Fibroblast of gingiva (primary cell): ENCODE measurements at regions not wholly inside any gene's neighbourhood (a gene's known extent, or its start where the extent isn't known, plus 50 kb on each side); places are given as distances from the start of the nearest gene placed in this dataset.
A peak's percentile ranks its signal among the peaks of the same experiment; 100 is the strongest.
"Not testable (repeated sequence)": the region's sequence is repeated elsewhere in the genome, so short reads cannot be mapped to it uniquely, and the experiment has no call there.

ENCODE experiments used
- DNase-seq: peaks from one replicate; pipeline ENCODE4 v3.0.0-alpha.2; 2011; ENCODE audit warnings: low read depth

DNA sequence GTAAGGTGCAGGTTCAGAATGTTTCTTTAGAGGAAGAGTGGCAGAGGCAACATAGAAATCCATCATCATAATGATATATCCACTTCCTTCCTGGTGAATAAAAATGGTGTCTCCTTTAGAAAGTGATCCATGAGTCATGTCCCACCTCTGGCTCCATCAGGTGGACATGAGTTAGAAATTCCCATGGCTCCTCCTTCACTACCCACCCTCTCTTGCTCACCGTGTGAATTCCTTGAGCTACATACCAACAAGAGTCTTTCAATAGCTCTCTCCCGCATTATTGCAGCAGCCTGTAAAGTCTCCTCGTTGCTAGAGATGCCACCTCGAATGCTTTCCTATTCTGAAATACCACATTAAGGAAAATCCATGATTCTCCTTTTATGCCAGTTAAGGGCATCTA is 317.6 kb downstream of the LNPK start:
- no peak for DNase-seq

DNA sequence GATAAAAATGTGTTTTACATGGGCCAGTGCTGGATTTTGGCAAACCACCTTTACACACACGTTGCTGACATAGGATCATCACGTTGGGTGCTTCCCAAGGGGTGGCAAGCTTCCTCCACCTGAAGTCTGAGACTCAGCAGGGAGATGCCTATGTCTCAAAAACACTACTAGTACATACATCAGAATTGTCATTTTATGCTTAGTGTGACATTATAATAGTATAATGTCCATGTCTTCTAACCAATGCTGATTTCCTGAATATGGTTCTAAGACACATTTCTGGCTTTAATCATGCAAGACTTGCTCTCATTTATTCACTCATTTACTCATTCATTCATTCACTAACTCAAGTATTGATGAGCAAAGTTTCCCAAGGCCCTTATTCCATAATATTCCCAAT is 322.3 kb downstream of the LNPK start:
- no peak for DNase-seq

DNA sequence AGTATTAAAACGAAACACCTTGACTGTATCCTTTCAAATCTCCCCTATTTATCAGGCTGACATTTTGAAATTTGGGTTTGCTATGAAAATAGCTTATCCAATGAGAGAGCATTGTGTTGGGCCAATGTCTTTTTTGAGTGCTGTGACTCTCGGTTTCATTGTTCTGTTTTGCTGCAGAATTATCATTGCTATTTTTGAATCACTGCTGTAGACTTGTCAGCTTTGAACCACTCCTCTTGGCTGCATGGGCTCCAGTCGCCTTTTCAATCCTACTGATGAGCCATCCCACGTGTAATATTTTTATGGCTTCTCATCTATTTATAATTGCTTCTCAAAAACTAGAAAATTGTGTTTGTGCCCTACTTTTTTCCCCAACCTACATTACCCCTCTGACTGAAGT is 322.8 kb downstream of the LNPK start:
- no peak for DNase-seq

DNA sequence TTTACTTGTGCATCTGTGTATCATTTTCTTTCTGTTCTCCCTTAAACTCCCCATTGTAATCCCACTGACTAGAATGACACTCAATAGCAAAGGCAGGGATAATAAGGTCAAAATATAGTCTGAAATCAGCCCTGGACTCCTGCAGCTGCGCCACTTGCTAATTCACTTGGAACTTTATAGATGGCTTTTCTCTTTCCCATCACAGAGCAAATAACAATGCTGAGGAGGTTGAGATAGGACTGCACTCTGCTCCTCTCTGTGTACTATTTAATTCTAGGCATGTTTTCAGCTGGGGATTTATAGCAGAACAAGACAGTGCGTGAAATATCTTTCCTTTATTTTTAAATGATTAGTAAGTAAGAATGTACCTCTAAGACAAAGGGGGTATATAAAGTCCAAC is 324.2 kb downstream of the LNPK start:
- DNase-seq = no peak

DNA sequence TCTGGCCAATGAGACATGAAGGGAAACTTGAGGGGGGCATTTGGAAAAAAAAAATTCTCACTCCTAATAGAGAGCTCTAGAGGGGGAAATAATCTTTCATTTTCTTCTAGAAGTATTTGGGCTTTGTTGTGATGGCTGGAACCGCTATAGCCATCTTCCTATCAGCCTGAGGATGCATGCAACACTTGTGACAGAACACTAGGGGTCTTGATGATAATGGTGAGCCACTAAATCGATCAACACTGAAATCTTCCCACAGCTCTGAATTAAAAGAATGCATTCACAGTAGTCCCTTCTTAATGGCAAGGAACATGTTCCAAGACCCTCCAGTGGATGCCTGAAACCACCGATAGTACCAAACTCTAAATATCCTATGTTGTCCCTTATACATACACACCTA is 325.3 kb downstream of the LNPK start:
- DNase-seq = no peak

DNA sequence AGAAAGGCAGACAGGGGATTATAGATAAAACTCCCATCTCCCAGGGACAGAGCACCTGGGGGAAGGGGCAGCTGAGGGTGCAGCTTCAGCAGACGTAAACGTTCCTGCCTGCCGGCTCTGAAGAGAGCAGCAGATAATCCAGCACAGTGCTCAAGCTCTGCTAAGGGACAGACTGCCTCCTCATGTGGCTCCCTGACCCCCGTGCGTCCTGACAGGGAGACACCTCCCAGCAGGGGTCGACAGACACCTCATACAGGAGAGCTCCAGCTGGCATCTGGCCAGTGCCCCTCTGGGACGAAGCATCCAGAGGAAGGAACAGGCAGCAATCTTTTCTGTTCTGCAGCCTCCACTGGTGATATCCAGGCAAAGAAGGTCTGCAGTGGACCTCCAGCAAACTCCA is 333.3 kb downstream of the LNPK start:
- DNase-seq = not testable (repeated sequence)

DNA sequence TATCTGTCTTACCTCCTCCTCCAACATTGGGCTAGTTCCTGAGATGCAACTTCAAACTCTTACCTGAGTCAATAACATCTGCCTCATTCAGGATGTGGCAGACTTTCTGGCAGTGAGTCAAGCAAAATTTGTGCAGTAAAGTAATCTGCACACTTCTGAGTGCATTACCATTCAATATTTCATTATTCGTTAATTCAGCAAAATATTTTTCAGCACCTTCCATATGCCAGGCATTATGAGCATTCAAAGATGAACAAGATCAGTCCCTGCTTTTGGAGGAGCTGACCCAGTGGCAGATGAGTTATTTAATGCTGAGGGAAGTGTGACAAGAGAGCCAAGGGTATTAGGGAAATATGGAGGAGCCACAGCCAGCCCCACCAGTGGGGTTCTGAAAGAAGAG is 339.7 kb downstream of the LNPK start:
- no peak for DNase-seq

DNA sequence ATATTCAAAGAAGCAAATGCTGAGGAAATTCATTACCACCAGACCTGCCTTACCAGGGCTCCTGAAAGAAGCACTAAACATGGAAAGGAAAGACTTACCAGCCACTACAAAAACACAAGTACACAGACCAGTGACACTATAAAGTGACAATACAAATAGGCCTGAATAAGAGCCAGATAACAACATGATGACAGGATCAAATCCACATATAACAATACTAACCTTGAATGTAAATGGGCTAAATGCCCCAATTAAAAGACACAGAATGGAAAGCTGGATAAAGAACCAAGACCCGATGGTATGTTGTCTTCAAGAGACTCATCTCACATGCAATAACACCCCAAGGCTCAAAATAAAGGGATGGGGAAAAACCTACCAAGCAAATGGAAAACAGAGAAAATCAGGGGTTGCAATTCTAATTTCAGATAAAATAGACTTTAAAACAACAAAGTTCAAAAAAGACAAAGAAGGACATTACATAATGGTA is 353.4 kb downstream of the LNPK start:
- no peak for DNase-seq

DNA sequence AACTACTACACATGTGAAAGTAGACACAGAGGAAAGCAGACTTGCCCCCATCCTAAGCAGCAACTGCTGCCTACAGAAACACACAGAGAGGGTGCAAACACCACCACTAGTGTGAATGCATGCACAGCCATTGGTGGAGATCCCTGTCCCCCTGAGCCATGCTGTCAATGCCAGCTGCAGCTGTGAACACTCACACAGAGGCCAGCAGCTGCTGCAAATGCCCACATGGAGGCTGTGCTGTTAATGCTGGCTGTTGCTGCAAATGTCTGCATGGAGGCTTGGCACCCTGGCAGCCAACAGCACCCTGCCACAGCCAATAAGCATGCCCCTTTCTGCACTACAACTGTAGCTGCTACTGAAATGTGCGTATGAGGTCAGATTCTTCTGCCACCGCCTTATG is 355.0 kb downstream of the LNPK start:
- no peak for DNase-seq

DNA sequence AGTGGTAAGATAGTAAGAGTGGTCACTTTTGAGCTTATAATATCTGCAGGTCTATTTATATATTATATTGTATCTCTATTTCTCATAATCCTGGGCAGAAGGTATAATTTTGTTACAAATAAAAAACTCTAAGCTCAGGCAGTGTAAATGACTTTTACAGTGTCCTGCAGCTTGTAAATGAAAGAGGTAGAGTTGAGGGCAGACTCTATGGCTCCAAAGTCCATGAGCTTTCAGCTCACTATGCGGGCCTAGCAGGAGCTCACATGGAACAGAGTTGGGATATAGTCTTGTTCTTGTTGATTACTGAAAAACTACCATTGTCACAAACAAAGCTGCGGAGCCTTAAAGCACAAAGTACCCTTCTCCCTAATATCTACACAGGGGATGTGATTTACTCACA is 361.4 kb downstream of the LNPK start:
- DNase-seq = no peak

DNA sequence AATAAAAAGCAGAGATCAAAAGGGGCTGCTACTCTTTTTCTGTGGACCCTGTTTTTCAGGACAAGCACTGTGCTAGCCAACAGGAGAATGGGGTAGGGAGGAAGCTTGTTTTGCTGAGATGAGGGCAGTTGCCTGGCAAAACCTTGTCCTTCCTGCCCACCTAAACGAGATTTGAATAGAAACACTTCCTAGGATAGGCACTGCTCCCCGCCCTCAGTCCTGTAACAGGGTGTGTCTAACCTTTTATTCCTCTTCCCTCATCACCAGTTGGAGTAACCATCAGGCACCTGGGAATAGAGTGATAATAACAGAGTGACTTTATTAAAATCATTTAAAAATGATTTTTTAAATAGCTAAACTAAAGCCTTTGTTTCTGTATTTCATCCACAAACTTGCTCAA is 368.8 kb downstream of the LNPK start:
- no peak for DNase-seq

DNA sequence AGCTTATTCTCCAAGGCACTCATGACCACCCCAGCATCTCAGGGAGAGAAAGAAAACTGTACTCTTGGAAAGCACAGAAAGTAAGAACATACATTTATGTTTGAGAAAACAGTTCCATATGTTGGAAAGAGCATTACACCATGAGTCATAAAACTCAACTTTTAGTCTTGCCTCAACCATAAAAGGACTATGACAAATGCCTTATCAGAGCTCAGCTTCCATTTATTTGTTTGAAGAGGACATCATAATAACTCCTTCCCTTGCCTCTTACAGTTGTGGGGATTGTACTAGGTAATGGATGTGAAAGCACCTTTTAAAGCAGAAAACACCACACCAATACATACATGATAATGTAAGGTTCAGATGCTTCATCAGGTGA is 370.8 kb downstream of the LNPK start:
- peak; percentile 22 for DNase-seq

DNA sequence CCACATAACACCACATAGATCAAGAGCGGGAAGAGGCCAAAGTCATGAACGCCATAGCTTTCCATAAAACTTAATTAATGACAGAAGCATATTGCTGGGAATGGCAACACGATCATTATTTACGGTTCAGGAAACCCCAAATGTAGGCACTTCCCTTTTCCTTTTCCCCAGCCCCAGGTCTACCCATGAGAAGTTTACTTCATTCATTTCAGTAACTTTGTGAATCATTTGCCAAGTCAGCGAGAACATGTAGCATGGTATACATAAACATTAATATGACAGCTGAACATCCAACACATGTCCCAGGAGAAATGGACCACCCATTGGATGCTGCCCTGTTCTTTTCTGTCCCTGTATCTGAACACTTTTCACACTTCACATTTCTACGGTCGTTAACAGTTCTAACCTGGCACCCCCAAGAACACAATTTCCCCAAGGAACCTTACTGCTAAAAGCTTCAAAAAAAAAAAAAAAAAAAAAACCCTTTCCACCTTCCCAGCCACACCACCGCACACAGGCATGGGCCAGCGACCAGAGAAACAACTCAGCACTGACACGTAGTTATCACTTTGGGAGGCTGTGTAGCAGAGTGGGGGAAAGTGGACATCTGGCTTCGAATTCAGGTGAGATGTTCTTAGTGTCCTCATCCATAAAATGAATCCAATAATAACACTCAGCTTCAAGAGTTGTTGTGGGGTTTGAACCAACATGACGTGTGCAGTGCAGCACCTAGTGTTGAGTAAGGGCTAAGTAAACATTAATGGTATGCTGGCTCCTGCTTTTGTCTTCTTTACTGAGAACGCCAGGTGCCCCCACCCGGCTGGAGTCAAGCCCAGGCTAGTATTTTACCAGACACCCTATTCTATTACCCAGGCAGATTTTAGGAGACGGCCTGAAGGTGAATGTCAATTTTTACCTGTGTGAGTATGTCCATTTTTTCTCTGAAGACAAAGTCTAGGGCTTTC is 371.5 kb downstream of the LNPK start:
- no peak for DNase-seq

DNA sequence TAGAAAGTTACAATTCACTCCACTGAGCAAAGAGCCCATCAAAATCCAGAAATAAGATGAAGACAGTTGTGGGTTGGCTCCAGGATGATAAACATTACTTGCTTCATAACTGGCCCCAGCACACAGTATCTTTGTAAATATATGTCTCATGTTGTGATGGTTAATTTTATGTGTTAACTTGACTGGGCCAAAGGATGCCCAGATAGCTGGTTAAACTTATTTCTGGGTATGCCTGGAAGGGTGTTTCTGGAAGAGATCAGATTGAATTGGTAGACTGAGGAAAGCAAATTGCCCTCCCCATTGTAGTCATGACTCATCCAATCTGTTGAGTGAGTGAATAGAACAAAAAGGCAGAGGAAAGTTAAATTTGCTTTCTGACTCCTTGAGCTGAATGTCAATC is 373.8 kb downstream of the LNPK start:
- DNase-seq = no peak

DNA sequence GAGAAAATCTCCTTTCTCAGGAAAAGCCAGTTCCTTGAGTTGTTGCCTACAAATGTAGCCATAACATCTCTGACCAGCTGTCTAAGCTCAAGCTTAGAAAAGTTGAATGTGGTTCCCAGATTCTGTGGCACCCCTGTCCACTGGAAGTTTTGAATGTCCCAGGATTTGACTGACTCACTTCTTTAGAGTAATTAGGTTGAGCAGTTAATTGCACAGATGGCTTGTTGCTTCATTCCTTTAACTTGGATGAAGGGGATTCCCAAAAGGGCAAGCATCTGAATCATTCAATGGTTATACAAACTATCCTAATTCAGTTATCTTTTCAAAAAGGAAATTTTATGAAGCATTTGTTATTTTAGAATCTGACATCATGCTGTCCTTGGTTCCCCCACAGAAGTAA is 374.7 kb downstream of the LNPK start:
- DNase-seq = peak; percentile 60

DNA sequence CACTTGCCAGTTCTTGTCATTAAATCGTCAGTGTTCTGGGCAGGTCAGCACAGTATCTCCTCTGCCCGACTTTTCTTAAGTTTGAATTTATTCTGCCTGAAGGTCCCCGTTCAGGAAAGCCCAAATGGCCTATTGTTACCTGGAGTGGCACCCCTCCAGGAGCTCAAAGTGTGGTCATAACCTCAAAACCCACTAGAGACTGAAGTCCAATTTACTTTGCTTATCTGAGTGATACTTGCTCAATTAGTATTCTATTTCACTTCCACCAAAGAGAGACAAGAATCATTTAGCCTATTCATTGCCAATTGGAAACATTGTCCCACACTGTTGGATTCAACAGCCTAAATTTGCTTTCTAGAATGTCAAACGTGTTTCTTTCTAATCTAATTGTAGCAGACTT is 375.3 kb downstream of the LNPK start:
- no peak for DNase-seq

DNA sequence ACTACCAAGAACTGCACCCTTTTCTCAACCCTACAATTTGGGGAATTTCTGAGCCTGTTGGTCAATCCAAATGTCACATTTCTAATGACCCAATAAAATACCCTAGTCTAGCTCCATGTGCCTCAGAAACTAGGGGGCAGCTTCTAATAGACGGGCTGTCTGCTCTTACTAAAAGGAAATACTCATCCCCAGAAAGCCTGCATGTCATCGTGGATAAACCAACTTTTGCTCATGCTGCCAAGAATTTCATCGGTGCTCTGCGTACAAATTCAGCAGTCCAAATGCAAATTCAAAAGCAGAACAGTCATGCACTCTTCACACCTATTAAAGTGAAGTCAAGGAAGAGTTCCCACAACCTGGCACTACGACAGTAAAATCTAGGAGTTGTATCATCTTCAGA is 377.3 kb downstream of the LNPK start:
- no peak for DNase-seq

DNA sequence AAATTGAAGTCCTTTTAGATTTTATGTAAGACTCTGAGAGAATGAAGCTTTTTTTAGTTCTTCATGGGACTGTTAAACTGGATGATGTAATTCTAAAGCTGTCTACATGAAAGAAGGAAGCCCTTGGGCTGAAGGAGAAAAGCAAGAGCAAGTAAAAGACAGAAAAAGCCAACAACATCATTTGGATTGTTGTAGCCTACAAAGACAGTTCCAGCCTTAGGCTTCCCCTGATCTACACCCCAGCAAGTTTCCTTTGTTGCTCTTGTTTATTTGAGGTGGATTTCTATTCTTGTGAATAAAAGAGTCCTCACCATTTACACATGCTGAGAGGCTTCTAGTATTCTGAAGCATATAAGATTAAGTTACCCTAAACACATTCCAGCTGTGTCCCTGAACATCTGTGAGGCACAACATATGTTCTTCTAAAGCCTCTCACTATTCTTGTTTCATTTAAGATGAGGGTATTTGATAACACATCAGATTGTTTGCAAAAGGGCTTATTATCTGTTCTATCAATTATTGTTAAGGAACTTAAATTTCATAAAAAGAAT is 377.8 kb downstream of the LNPK start:
- DNase-seq = no peak

DNA sequence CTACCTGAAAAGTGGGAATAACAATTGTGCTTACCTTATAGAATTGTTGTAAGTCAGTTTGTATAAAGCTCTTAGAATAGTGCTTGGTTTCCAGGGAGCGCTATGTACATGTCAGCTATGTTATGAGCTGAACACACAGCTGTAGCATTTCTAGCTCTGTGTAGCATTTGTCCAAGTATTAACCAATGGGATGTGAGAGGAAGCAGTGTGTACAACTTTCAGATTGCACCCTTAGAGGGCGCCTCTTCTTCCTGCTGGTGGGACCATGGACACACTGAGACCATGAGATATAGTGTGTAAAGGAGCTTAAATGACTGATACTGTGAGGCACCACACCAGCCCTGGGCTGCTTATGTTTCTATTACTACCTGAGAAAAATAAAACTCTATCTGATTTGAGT is 380.2 kb downstream of the LNPK start:
- DNase-seq = no peak

DNA sequence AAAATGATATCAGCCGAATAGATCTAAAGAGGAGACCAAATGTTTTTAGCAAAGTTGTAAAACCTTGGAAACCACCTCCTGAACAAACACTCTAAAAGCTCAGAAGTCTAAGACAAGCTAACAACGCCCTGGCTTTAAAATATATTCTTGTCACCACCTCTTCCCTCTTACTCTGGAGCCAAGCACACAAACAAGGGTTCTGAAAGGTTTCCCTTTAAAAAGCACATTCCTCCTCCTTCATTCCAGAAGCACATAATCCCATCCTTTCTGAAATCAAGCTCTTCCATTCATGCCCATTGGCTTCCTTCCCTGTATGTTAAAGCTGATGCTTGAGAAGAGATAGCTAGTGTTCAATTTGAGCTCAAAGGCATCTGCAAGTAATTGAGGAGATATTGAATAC is 382.0 kb downstream of the LNPK start:
- DNase-seq = peak; percentile 26

DNA sequence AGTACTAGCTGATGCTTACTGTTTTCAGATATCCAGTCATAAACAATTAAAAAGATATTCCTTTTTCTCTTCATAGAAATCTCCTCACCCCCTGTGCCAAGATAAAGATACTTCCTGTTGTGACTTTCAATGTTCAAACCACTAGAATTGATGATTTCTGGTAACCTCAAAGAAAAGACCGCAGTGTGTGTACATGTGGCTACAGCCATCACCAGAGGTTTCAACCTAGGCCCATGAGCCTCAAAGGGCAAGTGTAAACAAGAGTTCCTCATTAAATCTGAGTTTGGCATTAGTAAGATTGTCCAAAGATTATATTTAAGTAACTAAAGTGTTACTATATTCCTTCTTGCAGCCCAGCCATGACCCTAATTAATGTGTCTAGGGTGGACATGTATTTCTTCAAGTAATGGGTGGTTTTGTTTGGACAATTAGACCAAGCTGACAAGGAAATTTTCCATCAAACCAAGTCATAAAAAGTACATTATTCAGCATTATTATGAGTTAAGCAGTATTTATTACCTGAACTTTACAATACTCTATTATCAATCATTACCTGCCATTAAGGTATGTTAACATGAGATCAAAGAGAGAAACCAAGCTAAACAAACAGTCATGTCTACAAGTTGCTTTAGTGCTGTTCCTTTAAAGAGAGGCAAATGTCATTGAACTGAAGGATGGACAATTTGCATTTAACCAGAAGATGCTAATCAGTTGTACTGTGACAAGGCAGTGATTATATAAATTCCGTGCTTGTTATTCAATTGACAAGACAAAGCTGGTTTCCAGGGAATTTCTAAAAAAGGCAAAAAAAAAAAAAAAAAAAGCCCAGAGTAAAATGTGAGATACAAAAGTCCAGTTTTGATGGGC is 382.7 kb downstream of the LNPK start:
- DNase-seq = no peak

DNA sequence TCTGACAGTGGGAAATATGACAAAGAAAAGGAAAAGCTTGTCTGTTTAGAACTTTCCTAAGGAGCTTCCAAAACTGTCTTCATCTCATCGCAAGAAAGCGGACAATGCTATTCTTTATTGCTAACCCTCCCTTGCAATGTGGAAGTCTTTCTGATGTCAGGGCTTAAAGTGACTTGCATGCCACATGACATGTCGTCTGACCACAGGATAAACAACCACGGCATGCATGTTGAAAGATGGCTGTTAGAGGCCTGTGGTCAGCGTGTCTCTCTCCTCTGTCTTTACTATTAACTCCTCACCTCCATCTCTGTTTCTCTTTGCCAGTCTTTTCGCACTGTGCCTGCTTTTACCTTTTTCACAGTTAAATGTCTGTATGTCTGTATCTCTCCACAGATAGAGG is 389.8 kb downstream of the LNPK start:
- DNase-seq = no peak
